ENCODE measurements at regions not wholly inside any gene's neighbourhood (a gene's known extent, or its start where the extent isn't known, plus 50 kb on each side); places are given as distances from the start of the nearest gene placed in this dataset.

- Mint-ChIP-seq H3K9me3 (no peaks in the 10 kb centered on the region), H3K27me3 (ENCODE audit: low read depth) (peaks cover 5% of the 10 kb centered on the region), H3K4me3 (no peak overlapping the region), H3K27ac (no peak overlapping the region), H3K4me1 (ENCODE audit: low read depth) (no peaks in the 10 kb centered on the region), H3K36me3 (ENCODE audit: low read depth) (no peaks in the 10 kb centered on the region)
- CTCF ChIA-PET = no interaction called here
- no peak for DNase-seq
- intact Hi-C loops (cut with micrococcal nuclease) = no loop called here
These were observed 131.6 kb downstream of the SOX1 start for GRCh38 chr13:112198396-112199010.

GRCh38 chr13:112200200-112200599 is 133.3 kb downstream of the SOX1 start:
- intact Hi-C loops (cut with micrococcal nuclease) = no loop called here
- peaks cover 22% of the 10 kb centered on the region for H3K27me3 Mint-ChIP-seq (ENCODE audit: low read depth)
- H3K27ac Mint-ChIP-seq = no peak overlapping the region
- H3K9me3 Mint-ChIP-seq = no peaks in the 10 kb centered on the region
- H3K36me3 Mint-ChIP-seq (ENCODE audit: low read depth) = no peaks in the 10 kb centered on the region
- DNase-seq = no peak
- peaks cover 4% of the 10 kb centered on the region for H3K4me1 Mint-ChIP-seq (ENCODE audit: low read depth)
- no peak overlapping the region for H3K4me3 Mint-ChIP-seq
- CTCF ChIA-PET = no interaction called here

DNA sequence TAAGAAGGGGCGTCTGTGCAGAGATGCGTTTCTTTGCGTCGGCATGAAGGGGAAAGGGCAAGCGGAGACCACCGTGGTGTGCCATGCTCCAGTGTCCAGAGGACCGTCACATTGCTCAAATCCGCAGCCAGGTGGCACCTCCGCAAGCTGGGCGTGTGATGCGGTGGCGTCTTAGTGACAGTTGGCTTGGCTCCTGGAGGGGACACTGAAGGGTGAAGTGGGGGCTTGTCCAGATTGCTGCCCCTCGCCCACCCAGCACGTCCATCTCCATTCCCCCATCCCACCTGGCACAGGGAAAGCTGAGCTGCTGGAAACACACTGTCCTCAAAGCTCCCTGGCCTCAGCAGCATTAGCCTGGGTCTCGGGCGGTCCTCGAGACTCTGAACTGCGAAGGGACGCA is 135.3 kb downstream of the SOX1 start:
- no peak for DNase-seq
- Mint-ChIP-seq H3K9me3 (no peaks in the 10 kb centered on the region), H3K27ac (no peak overlapping the region), H3K27me3 (ENCODE audit: low read depth) (peaks cover 38% of the 10 kb centered on the region), H3K36me3 (ENCODE audit: low read depth) (no peaks in the 10 kb centered on the region), H3K4me3 (no peak overlapping the region), H3K4me1 (ENCODE audit: low read depth) (peaks cover 6% of the 10 kb centered on the region)
- intact Hi-C loops (cut with micrococcal nuclease) = no loop called here
- CTCF ChIA-PET = no interaction called here

DNA sequence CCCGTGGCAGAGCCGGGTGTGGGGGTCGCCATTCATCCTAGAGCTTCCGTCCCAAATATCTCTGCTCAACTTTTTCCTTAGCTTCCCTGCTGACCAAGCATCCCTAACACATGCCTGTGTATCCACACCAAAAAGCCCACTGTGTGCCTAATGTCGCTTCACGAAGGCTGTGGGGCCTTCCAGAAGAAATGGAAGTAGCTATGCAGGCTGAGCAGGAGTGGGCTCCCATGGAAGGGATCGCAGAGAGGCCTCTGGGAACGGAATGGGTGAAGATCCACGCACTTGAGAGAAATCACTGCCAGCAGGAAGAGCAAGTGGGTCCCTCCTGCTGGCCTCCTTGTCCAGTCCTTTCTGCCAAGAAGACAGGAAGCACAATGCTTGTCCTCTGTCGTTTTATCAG is 136.0 kb downstream of the SOX1 start:
- no peak for DNase-seq
- Mint-ChIP-seq H3K27ac (no peak overlapping the region), H3K9me3 (no peaks in the 10 kb centered on the region), H3K4me1 (ENCODE audit: low read depth) (peaks cover 6% of the 10 kb centered on the region), H3K4me3 (no peak overlapping the region), H3K36me3 (ENCODE audit: low read depth) (no peaks in the 10 kb centered on the region), H3K27me3 (ENCODE audit: low read depth) (peaks cover 45% of the 10 kb centered on the region)
- intact Hi-C loops (cut with micrococcal nuclease) = no loop called here
- CTCF ChIA-PET = no interaction called here

GRCh38 chr13:112203614-112204013 is 136.7 kb downstream of the SOX1 start:
- Mint-ChIP-seq H3K4me3 (no peak overlapping the region), H3K36me3 (ENCODE audit: low read depth) (no peaks in the 10 kb centered on the region), H3K27ac (no peak overlapping the region), H3K27me3 (ENCODE audit: low read depth) (peaks cover 50% of the 10 kb centered on the region), H3K4me1 (ENCODE audit: low read depth) (peaks cover 6% of the 10 kb centered on the region), H3K9me3 (no peaks in the 10 kb centered on the region)
- CTCF ChIA-PET = no interaction called here
- no peak for DNase-seq
- intact Hi-C loops (cut with micrococcal nuclease) = no loop called here

DNA sequence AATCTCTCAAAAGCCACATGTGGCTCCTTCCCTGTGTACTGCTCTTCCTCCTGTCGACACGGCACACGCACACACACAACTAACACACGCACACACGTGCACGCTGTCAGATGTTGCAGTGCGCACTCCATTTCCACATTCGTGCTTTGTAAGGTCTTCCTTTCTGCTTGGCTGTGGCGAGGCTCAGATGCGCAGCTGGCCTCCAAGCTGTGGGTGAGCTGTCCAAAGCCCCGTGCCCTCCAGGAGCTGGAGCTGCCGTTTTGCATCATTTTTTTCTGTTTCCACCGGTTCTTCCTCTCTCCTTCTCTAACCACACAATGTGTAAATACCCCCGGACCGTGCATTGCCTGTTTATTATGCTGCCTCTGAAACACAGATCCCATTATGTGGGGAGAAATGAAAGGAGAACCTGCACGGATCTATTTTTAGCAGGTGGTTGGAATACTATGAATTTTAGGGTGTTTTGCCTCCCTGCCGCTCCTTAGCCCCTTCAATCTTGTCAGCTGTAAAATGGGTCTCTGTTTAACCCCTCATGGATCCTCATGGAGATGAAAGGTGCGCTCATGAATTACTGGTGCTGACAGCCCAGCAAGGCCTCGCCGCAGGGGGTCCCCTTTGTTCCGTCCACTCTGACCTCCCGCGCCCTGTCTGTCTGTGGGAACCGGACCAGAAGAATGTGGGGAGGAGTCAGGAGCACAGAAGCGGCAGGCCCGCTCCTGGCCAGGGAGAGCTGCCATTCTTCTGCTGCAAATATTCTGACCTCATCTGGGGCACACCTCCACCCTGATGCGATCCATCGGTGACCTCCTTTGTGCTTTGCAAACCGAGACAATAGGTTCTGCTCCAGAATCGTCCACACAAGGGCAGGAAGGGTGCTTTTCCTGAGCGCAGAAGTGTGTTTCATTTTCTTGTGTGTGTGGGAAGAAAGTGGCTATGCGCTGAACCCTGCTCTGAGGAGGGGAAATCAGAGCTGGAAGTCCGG is 137.7 kb downstream of the SOX1 start:
- no peaks in the 10 kb centered on the region for H3K9me3 Mint-ChIP-seq
- CTCF ChIA-PET = no interaction called here
- peaks cover 50% of the 10 kb centered on the region for H3K27me3 Mint-ChIP-seq (ENCODE audit: low read depth)
- peaks cover 6% of the 10 kb centered on the region for H3K4me1 Mint-ChIP-seq (ENCODE audit: low read depth)
- H3K4me3 Mint-ChIP-seq = no peak overlapping the region
- intact Hi-C loops (cut with micrococcal nuclease) = no loop called here
- H3K27ac Mint-ChIP-seq = no peak overlapping the region
- DNase-seq = no peak
- no peaks in the 10 kb centered on the region for H3K36me3 Mint-ChIP-seq (ENCODE audit: low read depth)

GRCh38 chr13:112205990-112206389 is 139.0 kb downstream of the SOX1 start:
- no peak overlapping the region for H3K4me3 Mint-ChIP-seq
- H3K27me3 Mint-ChIP-seq (ENCODE audit: low read depth) = peaks cover 48% of the 10 kb centered on the region
- intact Hi-C loops (cut with micrococcal nuclease) = no loop called here
- no peak for DNase-seq
- CTCF ChIA-PET = no interaction called here
- H3K27ac Mint-ChIP-seq = no peak overlapping the region
- H3K36me3 Mint-ChIP-seq (ENCODE audit: low read depth) = no peaks in the 10 kb centered on the region
- H3K9me3 Mint-ChIP-seq = no peaks in the 10 kb centered on the region
- H3K4me1 Mint-ChIP-seq (ENCODE audit: low read depth) = peaks cover 6% of the 10 kb centered on the region

GRCh38 chr13:112207129-112207528 is 140.2 kb downstream of the SOX1 start:
- Mint-ChIP-seq H3K36me3 (ENCODE audit: low read depth) (no peaks in the 10 kb centered on the region), H3K27ac (no peak overlapping the region), H3K4me3 (no peak overlapping the region), H3K27me3 (ENCODE audit: low read depth) (peaks cover 46% of the 10 kb centered on the region), H3K4me1 (ENCODE audit: low read depth) (peaks cover 6% of the 10 kb centered on the region), H3K9me3 (no peaks in the 10 kb centered on the region)
- no peak for DNase-seq
- CTCF ChIA-PET = no interaction called here
- intact Hi-C loops (cut with micrococcal nuclease) = no loop called here

GRCh38 chr13:112208656-112209055 is 141.7 kb downstream of the SOX1 start:
- H3K36me3 Mint-ChIP-seq (ENCODE audit: low read depth) = no peaks in the 10 kb centered on the region
- intact Hi-C loops (cut with micrococcal nuclease) = no loop called here
- H3K4me1 Mint-ChIP-seq (ENCODE audit: low read depth) = peaks cover 6% of the 10 kb centered on the region
- DNase-seq = no peak
- peaks cover 43% of the 10 kb centered on the region for H3K27me3 Mint-ChIP-seq (ENCODE audit: low read depth)
- no peaks in the 10 kb centered on the region for H3K9me3 Mint-ChIP-seq
- H3K4me3 Mint-ChIP-seq = no peak overlapping the region
- H3K27ac Mint-ChIP-seq = no peak overlapping the region
- CTCF ChIA-PET = no interaction called here

- Mint-ChIP-seq H3K9me3 (no peaks in the 10 kb centered on the region), H3K27me3 (ENCODE audit: low read depth) (peaks cover 37% of the 10 kb centered on the region), H3K4me1 (ENCODE audit: low read depth) (peaks cover 6% of the 10 kb centered on the region), H3K27ac (no peak overlapping the region), H3K4me3 (no peak overlapping the region), H3K36me3 (ENCODE audit: low read depth) (no peaks in the 10 kb centered on the region)
- CTCF ChIA-PET = no interaction called here
- no peak for DNase-seq
- intact Hi-C loops (cut with micrococcal nuclease) = no loop called here
These were observed 142.3 kb downstream of the SOX1 start for GRCh38 chr13:112209266-112209665.

DNA sequence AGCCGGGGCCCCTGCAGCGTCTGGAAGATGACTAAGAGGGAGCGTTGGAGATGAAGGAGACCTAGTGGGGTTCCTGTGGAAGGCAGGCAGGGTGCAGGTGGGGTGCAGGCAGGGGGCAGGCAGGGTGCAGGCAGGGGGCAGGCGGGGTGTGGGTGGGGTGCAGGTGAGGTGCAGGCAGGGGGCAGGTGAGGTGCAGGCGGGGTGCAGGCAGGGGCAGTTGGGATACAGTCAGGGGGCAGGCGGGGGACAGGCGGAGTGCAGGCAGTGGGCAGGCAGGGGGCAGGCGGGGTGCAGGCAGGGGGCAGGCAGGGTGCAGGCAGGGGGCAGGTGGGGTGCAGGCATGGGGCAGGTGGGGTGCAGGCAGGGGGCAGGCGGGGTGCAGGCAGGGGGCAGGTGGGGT is 142.8 kb downstream of the SOX1 start:
- Mint-ChIP-seq H3K27ac (no peak overlapping the region), H3K4me1 (ENCODE audit: low read depth) (peaks cover 6% of the 10 kb centered on the region), H3K36me3 (ENCODE audit: low read depth) (no peaks in the 10 kb centered on the region), H3K9me3 (no peaks in the 10 kb centered on the region), H3K27me3 (ENCODE audit: low read depth) (peaks cover 33% of the 10 kb centered on the region), H3K4me3 (no peak overlapping the region)
- no peak for DNase-seq
- intact Hi-C loops (cut with micrococcal nuclease) = no loop called here
- CTCF ChIA-PET = no interaction called here

DNA sequence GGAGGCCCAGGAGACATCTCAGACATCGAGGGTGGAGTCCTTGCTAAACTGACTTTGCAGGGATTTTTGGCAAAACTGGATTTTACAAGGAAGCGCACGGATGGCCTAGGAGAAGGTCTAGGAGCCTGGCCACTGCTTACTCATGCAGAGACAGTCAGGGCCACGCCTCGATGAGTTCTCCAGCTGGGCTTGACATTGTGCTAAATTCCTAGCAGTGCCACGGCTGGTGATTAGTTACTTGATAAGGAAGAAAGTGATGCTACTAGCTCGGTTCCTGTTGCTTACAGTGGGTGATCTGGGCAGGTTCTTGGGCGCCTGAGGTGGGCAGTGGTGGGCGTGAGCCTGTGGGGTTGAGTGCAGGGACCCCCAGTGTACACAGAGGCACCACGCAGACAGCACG is 143.4 kb downstream of the SOX1 start:
- no peak for DNase-seq
- H3K4me3 Mint-ChIP-seq = no peak overlapping the region

GRCh38 chr13:112212533-112212932 is 145.6 kb downstream of the SOX1 start:
- Mint-ChIP-seq H3K27me3 (ENCODE audit: low read depth) (peaks cover 10% of the 10 kb centered on the region), H3K9me3 (no peaks in the 10 kb centered on the region), H3K36me3 (ENCODE audit: low read depth) (no peaks in the 10 kb centered on the region), H3K27ac (no peak overlapping the region), H3K4me3 (no peak overlapping the region), H3K4me1 (ENCODE audit: low read depth) (no peaks in the 10 kb centered on the region)
- CTCF ChIA-PET = no interaction called here
- no peak for DNase-seq
- intact Hi-C loops (cut with micrococcal nuclease) = no loop called here

More for the DNA sequence above, 143.4 kb downstream of the SOX1 start:
- CTCF ChIA-PET = no interaction called here
- Mint-ChIP-seq H3K4me1 (ENCODE audit: low read depth) (peaks cover 1% of the 10 kb centered on the region), H3K27me3 (ENCODE audit: low read depth) (peaks cover 26% of the 10 kb centered on the region), H3K9me3 (no peaks in the 10 kb centered on the region), H3K36me3 (ENCODE audit: low read depth) (no peaks in the 10 kb centered on the region), H3K27ac (no peak overlapping the region)
- intact Hi-C loops (cut with micrococcal nuclease) = no loop called here
